OCI-LY7 (cell line): ENCODE measurements at regions not wholly inside any gene's neighbourhood (a gene's known extent, or its start where the extent isn't known, plus 50 kb on each side); places are given as distances from the start of the nearest gene placed in this dataset.

ENCODE experiments used
- BruUV-seq: library from RNA; stranded (reverse); fragments of 400-500 nt; replicated peaks from 2 replicates; lab custom pipeline; 2021; lab: Mats Ljungman, UMichigan
- CTCF ChIA-PET: fragments of 300-600 bp; sonication (Branson Sonifier 250); formaldehyde crosslinking; loops from one replicate; lab custom pipeline; 2022; ENCODE audit warnings: antibody characterized with exemption; ENCODE audit not compliant: unreplicated experiment; lab: Charles Lee
- POLR2A ChIA-PET: fragments of 300-600 bp; sonication (Branson Sonifier 250); formaldehyde crosslinking; loops from one replicate; lab custom pipeline; 2022; ENCODE audit warnings: antibody characterized with exemption; lab: Charles Lee
- DNase-seq: peaks from one replicate; pipeline ENCODE4 v3.0.0-alpha.2; 2015; ENCODE audit warnings: low spot score
- H2AFZ ChIP-seq: fragments of 200-600 bp; sonication (generic), shearing (Covaris generic); 2 replicates; pipeline ENCODE4 v1.6.1; 2014; ENCODE audit warnings: mild to moderate bottlenecking, antibody characterized with exemption, low read length, moderate library complexity
- H3K27ac ChIP-seq: fragments of 200-600 bp; sonication (generic); 2 replicates; pipeline ENCODE4 v1.5.1; 2014; ENCODE audit warnings: mixed run types, low read depth, mild to moderate bottlenecking, moderate library complexity, low read length, inconsistent platforms; ENCODE audit not compliant: poor library complexity, severe bottlenecking
- H3K36me3 ChIP-seq: fragments of 200-600 bp; sonication (generic); 2 replicates; pipeline ENCODE4 v1.6.1; 2014; ENCODE audit warnings: mild to moderate bottlenecking, antibody characterized with exemption, low read length, moderate library complexity, mixed read lengths; ENCODE audit not compliant: insufficient read depth
- H3K4me1 ChIP-seq: fragments of 200-600 bp; sonication (generic); 2 replicates; pipeline ENCODE4 v1.5.1; 2014; ENCODE audit warnings: mild to moderate bottlenecking, low read length; ENCODE audit not compliant: insufficient read depth, poor library complexity, severe bottlenecking
- H3K4me2 ChIP-seq: fragments of 200-600 bp; sonication (generic); 2 replicates; pipeline ENCODE4 v1.6.1; 2014; ENCODE audit warnings: mild to moderate bottlenecking, low read length
- H3K4me3 ChIP-seq: fragments of 200-600 bp; sonication (generic); 2 replicates; pipeline ENCODE4 v1.5.1; 2014; ENCODE audit warnings: mild to moderate bottlenecking, low read depth, low read length; ENCODE audit not compliant: poor library complexity, severe bottlenecking
- H3K79me2 ChIP-seq: fragments of 200-600 bp; sonication (generic); 2 replicates; pipeline ENCODE4 v1.6.1; 2016; ENCODE audit warnings: low read depth, mild to moderate bottlenecking, low read length, moderate library complexity, mixed read lengths; ENCODE audit not compliant: insufficient read depth
- H3K9me2 ChIP-seq: fragments of 200-600 bp; sonication (generic); 2 replicates; pipeline ENCODE4 v1.6.1; 2016; ENCODE audit warnings: mild to moderate bottlenecking, low read length, mixed read lengths; ENCODE audit not compliant: insufficient read depth
- H3K9me3 ChIP-seq: fragments of 200-600 bp; sonication (generic); 2 replicates; pipeline ENCODE4 v1.6.1; 2014; ENCODE audit warnings: mild to moderate bottlenecking, mixed run types, low read length, mixed read lengths
- H4K20me1 ChIP-seq: fragments of 200-600 bp; sonication (generic); 2 replicates; pipeline ENCODE4 v1.6.1; 2014; ENCODE audit warnings: mild to moderate bottlenecking, antibody characterized with exemption, low read length, moderate library complexity, mixed read lengths; ENCODE audit not compliant: insufficient read depth
- EZH2phosphoT487 ChIP-seq: fragments of 200-600 bp; sonication (generic); IDR thresholded peaks from 2 replicates; pipeline ENCODE4 v1.6.1; 2018; ENCODE audit warnings: low read depth, borderline replicate concordance, mild to moderate bottlenecking, mixed run types, antibody characterized with exemption, low read length, moderate library complexity, mixed read lengths
- intact Hi-C: fragments of 100-400 bp; cut with micrococcal nuclease; formaldehyde crosslinking; loops from one replicate; pipeline ENCODE4 v1.10.0; 2022; ENCODE audit not compliant: unreplicated experiment
- TF ChIP-seq, protein P1 (sequence below): fragments of 200-600 bp; sonication (generic); conservative IDR thresholded peaks from 2 replicates; pipeline ENCODE4 v1.5.1; 2014; ENCODE audit warnings: mild to moderate bottlenecking, antibody characterized with exemption, low read length, moderate library complexity, mixed read lengths

DNA sequence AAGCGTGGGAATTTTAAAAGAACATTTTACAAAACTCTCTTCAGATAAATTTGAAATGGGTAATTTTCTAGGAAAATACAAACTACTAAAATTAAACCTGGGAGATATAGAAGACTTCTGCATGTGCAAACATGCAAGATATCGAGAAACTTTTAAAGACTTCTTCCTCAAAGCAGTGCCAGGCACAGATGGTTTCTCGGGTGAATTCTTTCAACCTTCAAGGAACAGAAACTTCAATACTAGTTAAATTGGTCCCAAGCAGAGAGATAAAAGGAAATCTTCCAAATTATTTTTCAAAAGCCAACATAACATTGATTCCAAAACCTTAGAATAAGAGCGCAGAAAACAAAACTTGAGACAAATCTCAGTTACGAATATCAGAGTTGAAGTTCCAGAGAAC lies 732.7 kb downstream of the PDCD6IP start:
- TF ChIP-seq EZH2phosphoT487: no peak
- TF ChIP-seq, protein P1, sequence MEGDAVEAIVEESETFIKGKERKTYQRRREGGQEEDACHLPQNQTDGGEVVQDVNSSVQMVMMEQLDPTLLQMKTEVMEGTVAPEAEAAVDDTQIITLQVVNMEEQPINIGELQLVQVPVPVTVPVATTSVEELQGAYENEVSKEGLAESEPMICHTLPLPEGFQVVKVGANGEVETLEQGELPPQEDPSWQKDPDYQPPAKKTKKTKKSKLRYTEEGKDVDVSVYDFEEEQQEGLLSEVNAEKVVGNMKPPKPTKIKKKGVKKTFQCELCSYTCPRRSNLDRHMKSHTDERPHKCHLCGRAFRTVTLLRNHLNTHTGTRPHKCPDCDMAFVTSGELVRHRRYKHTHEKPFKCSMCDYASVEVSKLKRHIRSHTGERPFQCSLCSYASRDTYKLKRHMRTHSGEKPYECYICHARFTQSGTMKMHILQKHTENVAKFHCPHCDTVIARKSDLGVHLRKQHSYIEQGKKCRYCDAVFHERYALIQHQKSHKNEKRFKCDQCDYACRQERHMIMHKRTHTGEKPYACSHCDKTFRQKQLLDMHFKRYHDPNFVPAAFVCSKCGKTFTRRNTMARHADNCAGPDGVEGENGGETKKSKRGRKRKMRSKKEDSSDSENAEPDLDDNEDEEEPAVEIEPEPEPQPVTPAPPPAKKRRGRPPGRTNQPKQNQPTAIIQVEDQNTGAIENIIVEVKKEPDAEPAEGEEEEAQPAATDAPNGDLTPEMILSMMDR: no peak
- H3K4me1 ChIP-seq: no peaks in the 10 kb centered on the region
- BruUV-seq: no TSS peak

DNA sequence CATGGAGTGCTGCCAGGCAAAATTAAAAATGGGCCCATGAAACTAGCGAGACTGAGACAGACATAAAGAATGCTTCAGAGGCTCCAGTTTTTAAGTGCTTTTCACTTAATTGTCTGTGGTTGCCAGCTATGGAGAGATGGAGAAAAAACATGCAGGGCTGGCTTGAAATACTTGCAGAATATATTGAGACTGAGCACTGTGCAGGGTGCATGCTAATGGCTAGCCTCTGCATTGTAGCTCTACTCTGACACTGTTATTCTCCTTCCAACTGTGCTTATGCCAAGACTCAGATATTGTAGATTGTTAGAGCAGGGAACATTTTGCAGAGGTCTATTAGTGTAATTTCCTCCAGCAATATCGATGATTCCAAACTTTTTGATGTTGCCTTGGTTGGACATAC lies 735.0 kb downstream of the PDCD6IP start:
- Histone ChIP-seq H3K9me2 (no peaks in the 10 kb centered on the region), H4K20me1 (no peaks in the 10 kb centered on the region), H3K4me1 (no peaks in the 10 kb centered on the region), H3K9me3 (no peaks in the 10 kb centered on the region), H2AFZ (no peak overlapping the region), H3K27ac (no peak overlapping the region), H3K4me3 (no peak overlapping the region), H3K36me3 (no peaks in the 10 kb centered on the region), H3K4me2 (no peak overlapping the region), H3K79me2 (no peaks in the 10 kb centered on the region)
- BruUV-seq: no TSS peak
- TF ChIP-seq EZH2phosphoT487: no peak
- TF ChIP-seq, protein P1: no peak
- POLR2A ChIA-PET: no interaction called here
- CTCF ChIA-PET: no interaction called here
- intact Hi-C loops: no loop called here
- no peak for DNase-seq

More for the DNA sequence above, 732.7 kb downstream of the PDCD6IP start:
- no peak overlapping the region for H3K27ac ChIP-seq
- no peaks in the 10 kb centered on the region for H4K20me1 ChIP-seq
- ChIA-PET CTCF (no interaction called here), POLR2A (no interaction called here)
- H3K79me2 ChIP-seq: no peaks in the 10 kb centered on the region
- no peaks in the 10 kb centered on the region for H3K36me3 ChIP-seq
- DNase-seq: no peak
- no peak overlapping the region for H3K4me3 ChIP-seq
- no peak overlapping the region for H2AFZ ChIP-seq
- H3K4me2 ChIP-seq: no peak overlapping the region
- H3K9me3 ChIP-seq: no peaks in the 10 kb centered on the region
- H3K9me2 ChIP-seq: no peaks in the 10 kb centered on the region
- intact Hi-C loops: no loop called here

DNA sequence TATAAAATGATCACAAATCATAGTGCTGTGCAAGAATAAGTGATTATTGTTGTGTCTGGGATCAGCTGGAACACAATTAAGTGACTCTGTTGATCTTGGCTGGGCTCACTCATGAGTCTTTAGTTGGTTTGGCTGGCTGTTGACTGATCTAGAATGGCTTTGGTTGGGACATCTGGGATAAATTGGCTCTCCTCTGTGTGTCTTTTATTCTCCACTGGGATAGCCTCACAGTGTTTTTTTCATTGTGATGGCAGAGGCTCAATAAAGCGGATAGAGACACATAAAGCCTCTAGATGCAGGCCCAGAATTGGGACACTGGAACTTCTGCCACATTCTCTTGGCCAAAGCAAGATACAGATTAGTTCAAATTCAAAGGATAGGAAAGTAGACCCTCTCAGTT lies 735.6 kb downstream of the PDCD6IP start:
- Histone ChIP-seq H4K20me1 (no peaks in the 10 kb centered on the region), H3K79me2 (no peaks in the 10 kb centered on the region), H2AFZ (no peak overlapping the region), H3K4me1 (no peaks in the 10 kb centered on the region), H3K9me3 (no peaks in the 10 kb centered on the region), H3K27ac (no peak overlapping the region), H3K4me2 (no peak overlapping the region), H3K4me3 (no peak overlapping the region), H3K36me3 (no peaks in the 10 kb centered on the region), H3K9me2 (no peaks in the 10 kb centered on the region)
- TF ChIP-seq, protein P1: no peak
- no peak for TF ChIP-seq EZH2phosphoT487
- POLR2A ChIA-PET: interaction anchor here (1.5 kb wide), 1 partner anchor 10 kb away, joined by 6 read pairs; no protein-coding TSS in a partner anchor
- no peak for DNase-seq
- CTCF ChIA-PET: no interaction called here
- intact Hi-C loops: no loop called here
- no TSS peak for BruUV-seq
